GM12891 (cell line): ENCODE measurements at regions not wholly inside any gene's neighbourhood (a gene's known extent, or its start where the extent isn't known, plus 50 kb on each side); places are given as distances from the start of the nearest gene placed in this dataset.
"Not testable (repeated sequence)": the region's sequence is repeated elsewhere in the genome, so short reads cannot be mapped to it uniquely, and the experiment has no call there.

Experiments used
- DNase-seq: peaks from one replicate; pipeline ENCODE4 v3.0.0; 2011; ENCODE audit warnings: low spot score; ENCODE audit not compliant: insufficient read length
- FAIRE-seq: peaks from 2 replicates; lab custom pipeline; 2011; peaks lifted over from hg19 to GRCh38; lab: Jason Lieb, UNC
- PAX5 ChIP-seq: IDR thresholded peaks from 2 replicates; pipeline ENCODE4 v1.6.1; 2011; ENCODE audit warnings: low read length, moderate library complexity, mild to moderate bottlenecking; ENCODE audit not compliant: insufficient read depth, severe bottlenecking
- POLR2A ChIP-seq: IDR thresholded peaks from 2 replicates; pipeline ENCODE4 v1.6.1; 2011; ENCODE audit warnings: low read depth, low read length, control low read depth
- POLR2AphosphoS5 ChIP-seq: IDR thresholded peaks from 2 replicates; pipeline ENCODE4 v1.6.1; 2011; ENCODE audit warnings: low read depth, low read length, control low read depth
- POU2F2 ChIP-seq: IDR thresholded peaks from 2 replicates; pipeline ENCODE4 v1.6.1; 2011; ENCODE audit warnings: low read depth, mild to moderate bottlenecking, control low read depth, low read length, moderate library complexity
- SPI1 ChIP-seq: IDR thresholded peaks from 2 replicates; pipeline ENCODE4 v1.6.1; 2011; ENCODE audit warnings: low read depth, low read length, control low read depth
- TAF1 ChIP-seq: IDR thresholded peaks from 2 replicates; pipeline ENCODE4 v1.6.1; 2011; ENCODE audit warnings: low read depth, low read length, control low read depth

DNA sequence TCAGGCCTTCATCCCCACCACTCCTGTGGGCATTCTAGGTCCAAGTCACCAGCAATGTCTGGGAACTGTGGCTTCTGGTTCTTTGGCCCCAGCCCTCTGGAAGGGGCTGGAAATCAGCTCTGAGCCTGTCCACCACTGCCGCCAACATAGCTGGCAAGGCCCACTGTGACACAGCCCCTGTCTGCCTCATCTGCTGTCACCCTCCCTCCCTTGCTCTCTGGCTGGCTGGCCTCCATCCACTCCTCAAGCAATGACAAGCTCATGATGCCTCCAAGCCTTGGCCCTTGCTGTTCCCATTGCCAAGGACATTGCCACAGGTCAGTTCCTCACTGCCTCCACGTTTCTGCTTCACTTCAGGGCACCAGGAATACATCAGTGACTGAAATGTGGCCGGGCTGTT lies 93.7 kb downstream of the LHX2 start:
- DNase-seq (no peak), FAIRE-seq (no peak)
- TF ChIP-seq POU2F2 (no peak), TAF1 (no peak), SPI1 (no peak), POLR2AphosphoS5 (no peak), POLR2A (no peak), PAX5 (no peak)

DNA sequence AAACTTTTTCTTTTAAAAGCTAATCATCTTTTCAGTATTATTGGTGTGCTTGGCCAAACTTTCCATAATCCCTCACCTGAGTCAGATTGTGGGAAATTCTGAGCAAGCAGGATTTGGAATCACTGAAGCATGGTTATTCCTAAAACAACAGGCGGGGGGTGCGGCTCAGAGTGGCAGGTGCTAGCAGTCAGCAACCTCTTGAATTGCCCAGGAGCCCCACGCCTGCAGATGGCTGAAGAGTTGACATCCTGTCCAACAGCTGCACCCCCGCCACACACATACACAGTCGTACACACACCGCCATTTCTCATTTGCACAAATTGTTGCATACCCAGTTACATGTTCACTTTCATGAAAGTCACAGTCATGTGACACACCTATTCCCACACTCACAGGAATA lies 96.6 kb downstream of the LHX2 start:
- TF ChIP-seq TAF1 (no peak), POLR2AphosphoS5 (no peak)
- FAIRE-seq (no peak), DNase-seq (no peak)

GRCh38 chr9:124110307-124110915 lies 98.8 kb downstream of the LHX2 start:
- no peak for TF ChIP-seq POLR2A
- no peak for TF ChIP-seq POLR2AphosphoS5
- no peak for TF ChIP-seq POU2F2
- TF ChIP-seq TAF1, result no peak
- TF ChIP-seq PAX5, result no peak
- TF ChIP-seq SPI1, result peak; percentile 20; the same call in 1 of the 2 replicates
- peak; percentile 61 for FAIRE-seq
- peak; percentile 49 for DNase-seq

DNA sequence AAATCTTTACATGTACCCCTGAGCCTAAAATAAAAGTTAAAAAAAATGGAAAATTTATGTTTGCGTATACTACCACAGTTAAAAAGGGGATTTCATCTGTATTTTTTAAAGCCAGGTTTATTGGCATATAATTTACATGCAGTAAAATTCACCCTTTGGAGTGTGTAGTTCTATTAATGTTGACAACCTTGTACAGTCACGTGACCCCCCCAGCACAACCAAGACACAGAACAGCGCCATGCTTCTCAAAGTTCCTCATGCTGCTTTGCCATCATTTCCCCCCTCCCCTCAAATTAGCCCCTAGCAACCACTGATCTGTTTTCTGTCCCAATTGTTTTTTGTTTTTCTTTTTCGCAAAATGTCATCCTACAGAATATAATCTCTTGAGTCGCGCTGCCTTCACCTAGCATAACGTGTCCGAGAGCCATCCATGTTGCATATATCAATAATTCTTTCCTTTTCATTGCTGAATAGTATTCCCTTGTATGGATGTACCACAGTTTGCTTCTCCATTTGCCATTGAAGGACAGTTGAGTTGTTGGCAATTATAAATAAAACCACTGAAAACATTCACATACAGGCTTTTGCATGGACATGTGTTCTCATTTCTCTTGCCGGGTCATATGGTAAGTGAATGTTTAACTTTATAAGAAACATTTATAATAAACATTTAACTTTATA lies 105.3 kb downstream of the LHX2 start:
- FAIRE-seq (no peak), DNase-seq (no peak)
- TF ChIP-seq POU2F2, result no peak
- TF ChIP-seq SPI1, result no peak
- no peak for TF ChIP-seq PAX5
- no peak for TF ChIP-seq POLR2AphosphoS5
- no peak for TF ChIP-seq POLR2A
- TF ChIP-seq TAF1, result no peak

DNA sequence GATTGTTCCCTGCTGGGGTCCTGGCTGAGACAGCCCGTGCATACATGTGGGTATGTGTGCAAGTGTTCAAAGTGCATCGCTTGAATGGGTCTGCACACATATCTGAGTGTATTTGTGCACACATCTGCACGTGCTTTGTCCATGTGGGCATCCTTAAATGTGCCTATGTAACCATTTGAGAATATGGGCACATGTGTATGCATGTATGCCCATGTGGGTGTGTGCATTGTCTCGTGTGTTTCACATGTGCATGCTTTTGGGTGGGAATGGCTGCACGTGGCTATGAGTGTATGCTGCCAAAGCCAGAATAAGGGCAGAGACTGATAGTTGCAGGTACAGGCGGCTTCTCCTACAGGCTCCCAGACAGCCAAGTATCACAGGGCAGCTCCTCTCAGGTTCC lies 107.3 kb downstream of the LHX2 start:
- DNase-seq, result no peak
- no peak for FAIRE-seq
- TF ChIP-seq POLR2AphosphoS5, result no peak

GRCh38 chr9:124120272-124120671 lies 108.7 kb downstream of the LHX2 start:
- DNase-seq, result no peak
- TF ChIP-seq SPI1 (no peak), TAF1 (no peak), PAX5 (no peak), POLR2AphosphoS5 (no peak), POLR2A (no peak), POU2F2 (no peak)
- no peak for FAIRE-seq

DNA sequence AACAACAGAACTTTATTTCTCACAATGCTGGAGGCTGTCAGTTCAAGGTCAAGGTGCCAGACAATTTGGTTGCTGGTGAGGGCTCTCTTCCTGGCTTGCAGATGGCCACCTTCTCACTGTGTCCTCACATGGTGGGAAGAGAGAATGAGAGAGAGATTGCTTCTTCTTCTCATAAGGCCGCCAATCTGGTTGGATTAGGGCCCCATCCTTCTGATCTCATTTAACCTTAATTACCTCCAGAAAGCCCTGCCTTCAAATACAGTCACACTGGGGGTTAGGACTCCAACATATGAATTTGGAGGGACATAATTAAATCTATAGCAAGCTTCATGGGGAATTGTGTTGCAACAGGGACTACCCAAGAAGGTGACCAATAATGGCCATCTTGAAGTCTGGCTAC lies 110.2 kb downstream of the LHX2 start:
- TF ChIP-seq POU2F2 (no peak), POLR2AphosphoS5 (no peak), TAF1 (no peak), SPI1 (no peak)
- no peak for FAIRE-seq
- DNase-seq, result no peak

DNA sequence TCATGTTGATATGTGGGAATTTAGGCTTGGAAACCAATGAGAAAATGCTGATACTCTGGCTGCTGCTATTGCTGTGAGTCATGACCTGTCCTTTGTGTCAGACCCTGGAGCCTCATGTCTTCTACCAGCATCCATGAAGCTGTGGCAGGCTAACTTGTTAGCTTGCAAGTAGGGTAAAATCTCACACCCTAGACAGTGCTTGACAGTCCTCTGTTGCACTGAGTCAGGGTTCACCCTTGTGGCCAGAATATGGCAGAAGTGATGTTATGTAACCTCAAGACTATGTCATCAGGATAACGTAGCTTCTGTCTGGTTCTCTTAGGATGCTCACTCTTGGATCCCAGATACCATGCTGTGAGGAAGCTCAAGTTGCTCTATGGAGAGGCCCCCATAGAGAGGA lies 110.8 kb downstream of the LHX2 start:
- no peak for TF ChIP-seq POLR2A
- TF ChIP-seq TAF1, result no peak
- no peak for TF ChIP-seq PAX5
- no peak for TF ChIP-seq POU2F2
- no peak for TF ChIP-seq POLR2AphosphoS5
- no peak for TF ChIP-seq SPI1
- DNase-seq, result no peak
- no peak for FAIRE-seq

- TF ChIP-seq TAF1, result no peak
- TF ChIP-seq POLR2AphosphoS5, result no peak
- no peak for TF ChIP-seq SPI1
- TF ChIP-seq PAX5, result no peak
- TF ChIP-seq POLR2A, result no peak
- TF ChIP-seq POU2F2, result no peak
- DNase-seq, result no peak
- FAIRE-seq, result no peak
Measured at GRCh38 chr9:124122813-124123462, 111.4 kb downstream of the LHX2 start.

DNA sequence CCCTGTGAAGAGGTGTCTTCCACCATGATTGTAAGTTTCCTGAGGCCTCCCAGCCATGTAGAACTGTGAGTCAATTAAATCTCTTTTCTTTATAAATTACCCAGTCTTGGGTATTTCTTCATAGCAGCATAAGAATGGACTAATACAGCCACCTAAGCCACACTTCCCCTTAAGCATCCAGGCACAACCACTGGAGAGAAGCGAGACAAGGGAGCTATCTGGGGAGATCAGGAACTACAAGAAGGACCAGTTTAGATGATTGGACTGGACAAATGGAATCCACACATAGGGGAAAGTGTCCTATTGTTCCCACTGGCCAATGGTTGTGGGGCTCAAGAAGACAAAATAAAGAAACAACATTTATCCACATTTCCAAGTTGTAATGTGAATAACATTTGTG lies 112.1 kb downstream of the LHX2 start:
- not testable (repeated sequence) for FAIRE-seq, DNase-seq
